Muscle of arm (tissue), 1 donor: ENCODE measurements at regions not wholly inside any gene's neighbourhood (a gene's known extent, or its start where the extent isn't known, plus 50 kb on each side); places are given as distances from the start of the nearest gene placed in this dataset.

Experiments
- DNase-seq: peaks from one replicate; pipeline ENCODE4 v3.0.0-alpha.2; 2013

DNA sequence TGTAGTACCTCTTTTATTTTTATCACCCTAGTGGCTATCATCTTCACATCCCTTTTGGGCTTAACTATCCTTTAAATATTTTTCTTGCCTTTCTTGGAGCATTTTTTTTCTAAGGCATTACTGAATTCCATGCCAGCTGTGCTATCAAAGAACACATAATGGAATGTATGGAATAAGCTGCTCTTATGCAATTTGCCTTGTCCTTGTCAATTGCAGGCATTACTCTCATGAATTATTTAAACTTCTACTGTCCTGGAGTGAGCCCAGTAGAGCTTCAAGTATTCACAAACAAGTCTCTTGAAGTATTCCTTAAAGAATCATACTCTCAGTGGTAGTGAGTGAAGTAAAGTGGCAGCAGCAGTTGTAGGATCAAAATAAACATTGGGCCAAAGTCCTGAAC lies 144.6 kb upstream of the IGFBP7 start:
- no peak for DNase-seq

DNA sequence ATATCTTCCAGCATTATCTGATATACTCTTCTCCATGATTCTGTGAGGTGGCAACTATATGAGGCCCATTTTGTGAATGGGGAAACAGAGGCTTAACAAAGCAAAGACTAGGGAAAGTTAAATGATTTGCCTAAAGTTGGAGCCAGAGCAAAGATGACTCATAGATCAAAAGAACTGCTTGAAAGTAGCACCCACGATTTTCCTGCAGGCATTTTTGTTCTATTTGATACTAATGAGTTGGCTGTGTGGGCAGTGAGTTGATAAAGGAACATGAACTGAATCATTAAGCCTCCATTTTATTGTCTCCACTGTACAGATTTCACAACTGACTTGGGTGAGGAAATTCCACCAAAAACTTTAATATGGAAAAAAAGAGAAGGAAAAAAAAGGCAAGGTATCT lies 138.9 kb upstream of the IGFBP7 start:
- DNase-seq: no peak

DNA sequence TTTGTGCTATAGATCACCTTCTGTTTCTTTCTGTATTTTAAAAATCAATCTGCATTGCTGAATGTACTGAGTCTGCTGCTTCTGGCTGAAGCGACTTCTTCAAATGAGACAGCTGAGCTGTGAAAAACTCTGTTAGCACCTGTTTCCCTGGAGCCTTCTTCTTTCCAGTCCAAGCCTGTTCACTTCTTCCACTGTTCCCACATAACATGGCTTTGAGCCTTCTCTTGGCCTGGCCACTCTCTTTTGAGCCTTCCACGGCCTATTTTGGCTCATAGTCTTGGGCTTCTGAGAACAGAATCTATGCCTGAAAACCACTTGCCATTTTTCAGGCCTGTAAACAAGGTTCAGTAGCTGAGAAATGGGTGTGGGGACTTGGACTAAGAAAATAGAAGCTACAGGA lies 132.9 kb upstream of the IGFBP7 start:
- no peak for DNase-seq

GRCh38 chr4:57234252-57234775 lies 124.1 kb upstream of the IGFBP7 start:
- DNase-seq: no peak

GRCh38 chr4:57233386-57233785 lies 123.2 kb upstream of the IGFBP7 start:
- no peak for DNase-seq

GRCh38 chr4:57231781-57232180 lies 121.6 kb upstream of the IGFBP7 start:
- no peak for DNase-seq

GRCh38 chr4:57220734-57221133 lies 110.5 kb upstream of the IGFBP7 start:
- DNase-seq: no peak

DNA sequence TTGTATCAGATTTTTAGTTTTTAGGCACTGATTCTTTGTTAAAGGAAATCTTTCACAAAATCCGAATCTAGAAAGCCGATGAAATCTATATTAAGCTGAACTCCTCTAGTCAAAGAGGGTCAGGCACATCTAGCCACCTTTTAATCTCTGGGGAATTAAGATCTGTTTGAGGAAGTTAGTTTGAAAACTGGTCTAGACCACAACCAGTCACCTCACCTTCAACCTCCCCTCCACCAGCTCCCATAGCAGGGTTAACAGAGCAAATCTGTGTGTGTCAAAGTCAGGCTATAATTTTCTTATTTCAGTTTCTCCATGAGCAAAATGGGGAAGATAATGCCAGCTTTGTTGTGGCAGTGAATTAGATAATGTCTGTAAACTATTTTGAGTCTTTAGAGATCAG lies 110.0 kb upstream of the IGFBP7 start:
- DNase-seq: no peak

DNA sequence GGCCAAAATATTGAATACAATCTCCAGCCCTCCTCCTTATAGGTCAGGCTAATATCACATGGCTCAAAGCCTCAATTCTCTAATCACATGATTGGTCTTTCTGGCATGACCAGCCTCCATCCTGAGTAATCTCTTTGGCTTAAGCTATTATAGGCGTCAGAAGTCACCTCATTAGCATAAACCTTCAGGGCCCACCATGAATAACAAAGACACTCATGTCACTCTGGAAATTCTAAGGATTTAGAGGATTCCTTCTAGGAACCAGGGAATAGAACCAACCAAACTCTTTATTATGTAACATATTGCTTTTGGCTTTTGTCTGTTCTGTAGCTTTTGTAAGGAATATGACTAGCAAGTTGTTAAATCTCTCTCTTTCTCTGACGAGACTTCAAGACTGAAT lies 109.2 kb upstream of the IGFBP7 start:
- DNase-seq: no peak

- DNase-seq: no peak
Observed at GRCh38 chr4:57214654-57215411, 104.6 kb upstream of the IGFBP7 start.

GRCh38 chr4:57211131-57211530 lies 100.9 kb upstream of the IGFBP7 start:
- no peak for DNase-seq

DNA sequence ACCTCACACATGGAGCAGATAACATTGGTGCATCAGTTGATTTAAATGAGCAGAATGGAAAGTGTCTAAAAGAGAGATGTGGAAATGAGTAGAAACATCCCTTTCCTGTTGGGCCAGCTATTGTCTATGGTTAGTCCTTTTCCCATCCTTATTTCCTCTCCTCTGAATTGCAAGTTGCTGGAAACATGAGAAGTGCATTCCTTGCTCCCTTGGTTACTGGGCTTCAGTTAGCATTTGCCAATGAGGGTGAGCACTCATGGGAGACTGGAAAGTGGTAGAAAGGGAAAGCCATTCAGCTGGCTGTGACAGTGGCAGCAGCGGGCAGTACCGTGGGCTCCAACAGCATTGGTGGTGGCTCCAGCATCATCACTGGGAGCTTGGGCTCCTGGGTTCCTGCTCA lies 96.0 kb upstream of the IGFBP7 start:
- DNase-seq: no peak

DNA sequence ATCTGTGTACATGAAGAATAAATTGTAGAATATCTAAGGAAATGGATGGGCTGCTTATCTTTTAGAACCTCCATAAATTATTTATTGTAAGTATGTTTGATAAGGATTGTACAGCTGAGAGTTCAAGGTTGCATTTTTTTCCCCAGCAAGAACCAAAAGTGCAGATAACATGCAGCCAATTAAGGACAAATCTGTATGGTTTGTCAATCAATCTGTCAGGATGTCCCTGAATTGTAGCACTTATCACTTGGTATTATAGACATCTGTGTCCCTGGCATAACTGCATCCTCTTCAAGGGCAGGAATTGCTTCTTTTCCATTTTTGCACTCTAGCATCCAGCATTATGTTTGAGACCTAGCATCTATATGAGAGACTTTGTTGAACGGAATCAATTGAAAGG lies 95.4 kb upstream of the IGFBP7 start:
- DNase-seq: no peak

- no peak for DNase-seq
Observed at GRCh38 chr4:57200799-57201327, 90.7 kb upstream of the IGFBP7 start.

DNA sequence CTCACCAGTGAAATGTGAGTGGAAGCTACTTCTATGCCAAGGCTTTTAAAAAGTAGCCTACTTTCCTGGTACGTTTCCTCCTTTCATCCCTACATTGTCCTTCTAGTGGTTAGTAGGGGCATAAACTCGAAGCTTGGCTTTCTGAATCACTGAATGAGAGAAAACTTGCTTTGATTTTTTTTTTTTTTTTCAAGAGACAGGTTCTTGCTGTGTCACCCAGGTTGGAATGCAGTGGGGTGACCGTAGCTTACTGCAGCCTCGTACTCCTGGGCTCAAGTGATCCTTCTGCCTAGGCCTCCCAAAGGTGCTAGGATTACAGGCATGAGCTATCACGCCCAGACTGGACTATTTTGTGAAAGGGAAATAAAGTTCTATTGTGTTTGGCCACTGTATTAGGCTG lies 89.1 kb upstream of the IGFBP7 start:
- no peak for DNase-seq

DNA sequence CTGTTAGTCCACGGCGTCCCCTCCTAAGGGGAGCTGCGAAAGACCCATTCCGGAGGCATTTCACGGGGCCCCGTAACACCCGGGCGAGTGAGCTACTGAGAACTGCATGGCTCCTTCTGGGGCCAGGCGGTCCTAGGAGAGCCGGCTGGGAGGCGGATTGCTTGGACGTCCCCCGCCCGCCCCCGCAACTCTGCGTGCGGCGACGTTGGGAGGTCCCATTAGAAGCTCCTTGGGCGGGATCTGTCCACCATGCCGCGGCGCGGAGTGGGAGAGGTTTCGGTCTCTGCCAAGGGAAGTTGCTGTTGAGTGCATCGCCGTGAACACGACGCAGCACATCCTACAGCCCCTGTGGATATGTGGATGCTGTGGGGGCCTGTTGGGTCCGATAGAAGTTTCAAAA lies 85.4 kb upstream of the IGFBP7 start:
- no peak for DNase-seq

DNA sequence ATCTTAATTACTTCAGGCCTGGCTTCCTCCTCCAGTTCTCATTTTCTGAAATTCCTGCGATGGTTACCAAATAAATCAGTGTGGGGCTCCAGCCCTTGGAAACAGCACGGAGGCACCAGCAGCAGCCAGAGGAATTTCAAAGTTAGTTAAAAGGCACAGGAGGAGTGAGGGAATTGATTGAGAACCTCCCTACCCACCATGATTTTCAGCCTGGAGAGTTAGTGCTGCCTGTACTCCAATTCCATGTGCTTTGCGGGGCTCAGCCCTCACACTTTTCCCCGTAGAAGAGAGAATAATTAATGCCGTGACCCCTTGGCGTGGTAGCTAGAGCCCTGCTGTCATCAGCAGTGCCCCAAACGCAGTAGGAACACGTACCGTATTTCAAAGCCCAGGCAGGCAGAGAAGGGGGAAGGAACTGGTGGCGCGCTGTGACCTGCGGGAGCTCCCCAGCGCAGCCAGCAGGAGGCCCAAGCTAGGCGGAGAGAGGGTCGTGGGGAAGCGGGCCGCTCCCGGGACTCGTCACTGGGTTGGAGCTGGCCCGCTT lies 84.0 kb upstream of the IGFBP7 start:
- no peak for DNase-seq

DNA sequence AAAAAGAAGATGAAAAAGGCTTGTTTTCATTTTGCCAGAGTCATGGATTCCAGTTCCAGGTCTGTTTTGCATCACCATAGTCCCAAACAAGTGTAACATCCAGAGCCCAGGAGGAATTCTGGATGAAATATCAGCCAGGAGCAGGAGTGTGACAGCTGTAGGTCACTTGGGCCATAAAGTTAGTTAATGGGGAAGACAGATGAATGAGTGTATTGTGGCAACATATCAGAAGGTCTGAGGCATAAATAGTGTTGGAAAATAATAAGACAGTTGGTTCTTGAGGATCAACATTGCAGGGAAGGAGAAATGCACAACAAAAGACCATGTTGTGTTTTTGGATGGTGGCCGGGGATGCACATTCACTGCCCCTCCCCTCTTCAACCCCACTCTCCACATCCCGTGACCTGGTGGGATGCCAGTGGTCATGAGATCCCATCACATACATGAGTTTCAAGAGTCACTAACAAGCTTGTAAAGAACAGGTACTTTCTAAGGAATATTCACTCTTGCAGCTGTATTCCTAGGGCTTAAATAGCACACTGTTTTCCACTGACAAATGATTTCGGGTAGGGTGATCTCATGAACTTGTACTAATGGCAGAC lies 83.1 kb upstream of the IGFBP7 start:
- DNase-seq: no peak

DNA sequence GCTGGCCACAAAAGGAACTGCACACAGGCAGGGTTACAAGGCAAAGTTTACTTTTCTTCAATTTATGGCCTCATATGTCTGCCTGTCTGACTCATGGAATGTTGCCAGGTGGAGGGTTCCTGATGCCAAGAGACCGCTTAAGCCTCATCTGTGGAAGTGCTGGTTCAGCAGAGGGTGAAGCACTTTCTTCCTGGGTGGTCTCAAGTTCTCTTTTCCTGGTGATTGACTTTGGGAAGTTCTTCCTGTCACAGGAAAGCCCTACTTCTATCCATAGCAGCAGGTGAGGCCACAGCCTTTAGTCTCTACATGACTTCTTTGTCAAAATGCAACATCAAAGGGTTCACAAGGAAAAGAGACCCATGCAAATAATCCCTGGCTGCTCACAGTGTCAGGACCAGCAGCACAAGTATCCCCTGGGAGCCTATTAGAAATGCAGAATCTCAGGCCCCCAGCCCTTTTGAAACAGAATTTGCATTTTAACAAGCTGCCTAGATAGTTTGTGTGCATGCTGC lies 81.4 kb upstream of the IGFBP7 start:
- no peak for DNase-seq

DNA sequence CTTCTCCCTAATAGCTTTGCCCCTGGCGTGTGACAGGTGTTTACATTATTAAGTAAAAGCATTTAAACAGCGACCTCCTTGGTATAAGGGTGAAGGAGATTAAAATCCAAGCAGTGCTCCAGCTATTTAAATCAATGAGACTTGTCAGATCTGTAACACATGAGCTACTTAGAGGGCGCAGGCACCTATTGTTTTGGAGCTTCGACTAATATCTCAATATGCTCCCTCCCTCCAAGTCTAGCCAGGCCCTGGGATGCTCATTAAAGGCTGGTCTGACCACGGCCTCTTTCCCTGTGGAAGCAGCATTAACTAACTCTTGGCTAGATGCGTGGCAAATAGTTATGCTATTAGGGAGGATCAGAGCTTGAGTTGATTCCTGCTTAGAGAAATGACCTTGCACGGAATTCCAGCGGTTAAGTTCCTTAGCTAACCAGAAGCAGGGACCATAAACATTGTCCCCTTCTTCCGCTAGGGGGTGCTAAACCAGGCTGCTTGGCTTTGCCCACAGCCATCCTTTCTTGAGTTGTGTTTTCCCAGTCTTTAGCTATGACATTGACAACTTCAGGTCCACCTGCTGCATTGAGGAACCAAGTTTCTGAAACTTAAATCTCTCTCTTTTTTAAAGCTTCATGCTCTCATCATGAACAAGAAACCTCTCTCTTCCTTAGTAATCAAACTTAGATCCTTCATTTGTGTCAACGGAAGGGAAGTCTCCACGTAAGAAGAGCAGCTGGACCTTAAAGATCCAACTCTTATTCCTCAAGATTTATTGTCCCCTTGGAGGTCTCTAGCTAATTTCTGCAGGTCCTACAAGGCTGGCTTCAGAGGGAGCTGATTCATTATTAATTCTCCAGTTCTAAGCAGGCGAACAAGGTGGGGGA lies 80.7 kb upstream of the IGFBP7 start:
- no peak for DNase-seq

DNA sequence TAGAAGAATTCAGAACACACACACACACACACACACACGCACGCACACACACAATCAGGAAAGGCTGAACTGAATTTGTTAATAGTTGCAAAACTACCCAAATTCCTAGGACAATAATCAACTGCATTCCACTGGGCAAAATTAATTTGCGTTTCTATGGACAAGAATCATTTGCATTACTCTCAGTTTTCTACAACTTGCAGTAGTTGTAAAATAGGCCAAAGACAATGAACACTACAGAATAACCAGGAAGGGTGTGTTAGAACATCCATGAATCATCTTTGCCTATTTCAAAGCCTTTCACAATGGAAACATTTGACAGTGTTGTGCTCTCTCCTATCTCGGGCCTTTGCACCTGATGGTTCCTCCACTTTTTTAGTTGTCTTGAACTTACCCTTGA lies 77.1 kb upstream of the IGFBP7 start:
- no peak for DNase-seq
